SU-DHL-6 (cell line): ENCODE measurements at regions not wholly inside any gene's neighbourhood (a gene's known extent, or its start where the extent isn't known, plus 50 kb on each side); places are given as distances from the start of the nearest gene placed in this dataset.

Experiments used
- H2AFZ ChIP-seq: fragments of 200-600 bp; sonication (generic); 2 replicates; pipeline ENCODE4 v1.6.1; 2014; ENCODE audit warnings: low read depth, mild to moderate bottlenecking, moderate library complexity, mixed read lengths, antibody characterized with exemption, low read length; ENCODE audit not compliant: severe bottlenecking
- H3F3A ChIP-seq: fragments of 200-600 bp; shearing (Covaris generic); 2 replicates; pipeline ENCODE4 v1.6.0; 2016; ENCODE audit warnings: antibody characterized with exemption, mild to moderate bottlenecking; ENCODE audit not compliant: insufficient read depth
- H3K27ac ChIP-seq: fragments of 200-600 bp; sonication (generic); 2 replicates; pipeline ENCODE4 v1.5.1; 2016; ENCODE audit warnings: low read depth, mild to moderate bottlenecking, low read length, moderate library complexity, mixed read lengths
- H3K27me3 ChIP-seq: fragments of 200-600 bp; sonication (generic), shearing (Covaris generic); 2 replicates; pipeline ENCODE4 v1.6.0; 2014; ENCODE audit warnings: mild to moderate bottlenecking, low read length
- H3K36me3 ChIP-seq: fragments of 200-600 bp; sonication (generic); 2 replicates; pipeline ENCODE4 v1.6.1; 2014; ENCODE audit warnings: mild to moderate bottlenecking, low read length, mixed read lengths
- H3K4me2 ChIP-seq: fragments of 300-600, 200-600 bp; shearing (Covaris generic), sonication (generic); 2 replicates; pipeline ENCODE4 v1.6.0; 2014; ENCODE audit warnings: low read length, low read depth, mild to moderate bottlenecking; ENCODE audit not compliant: poor library complexity, severe bottlenecking
- H3K4me3 ChIP-seq: fragments of 200-600 bp; sonication (generic); 2 replicates; pipeline ENCODE4 v1.5.1; 2014; ENCODE audit warnings: antibody characterized with exemption, low read length, mild to moderate bottlenecking, mixed read lengths; ENCODE audit not compliant: insufficient read depth, poor library complexity, severe bottlenecking
- H3K79me2 ChIP-seq: fragments of 200-600 bp; sonication (generic); 2 replicates; pipeline ENCODE4 v1.6.1; 2014; ENCODE audit warnings: mild to moderate bottlenecking, low read length, moderate library complexity; ENCODE audit not compliant: insufficient read depth
- H3K9ac ChIP-seq: fragments of 200-600 bp; sonication (generic); 2 replicates; pipeline ENCODE4 v1.7.0; 2014; ENCODE audit warnings: mild to moderate bottlenecking, low read length
- H3K9me2 ChIP-seq: fragments of 200-600 bp; sonication (generic); replicated peaks from 2 replicates; pipeline ENCODE4 v1.6.1; 2014; ENCODE audit warnings: low read length; ENCODE audit not compliant: insufficient read depth
- H3K9me3 ChIP-seq: fragments of 200-600 bp; sonication (generic); 2 replicates; pipeline ENCODE4 v1.6.1; 2014; ENCODE audit warnings: low read length, mixed read lengths; ENCODE audit not compliant: insufficient read depth
- H4K20me1 ChIP-seq: fragments of 200-600 bp; sonication (generic); 2 replicates; pipeline ENCODE4 v1.6.1; 2014; ENCODE audit warnings: low read depth, mild to moderate bottlenecking, antibody characterized with exemption, low read length, moderate library complexity, mixed read lengths
- EZH2phosphoT487 ChIP-seq: fragments of 200-600 bp; sonication (generic), shearing (Covaris generic); conservative IDR thresholded peaks from 2 replicates; pipeline ENCODE4 v1.6.1; 2018; ENCODE audit warnings: mild to moderate bottlenecking, antibody characterized with exemption, low read length, moderate library complexity, mixed read lengths
- TF ChIP-seq, protein P1 (sequence below): fragments of 200-600 bp; sonication (generic); IDR thresholded peaks from one replicate; pipeline ENCODE4 v1.5.1; 2017; ENCODE audit warnings: antibody characterized with exemption, mild to moderate bottlenecking, low read length, moderate library complexity; ENCODE audit not compliant: insufficient read depth, poor library complexity, severe bottlenecking

DNA sequence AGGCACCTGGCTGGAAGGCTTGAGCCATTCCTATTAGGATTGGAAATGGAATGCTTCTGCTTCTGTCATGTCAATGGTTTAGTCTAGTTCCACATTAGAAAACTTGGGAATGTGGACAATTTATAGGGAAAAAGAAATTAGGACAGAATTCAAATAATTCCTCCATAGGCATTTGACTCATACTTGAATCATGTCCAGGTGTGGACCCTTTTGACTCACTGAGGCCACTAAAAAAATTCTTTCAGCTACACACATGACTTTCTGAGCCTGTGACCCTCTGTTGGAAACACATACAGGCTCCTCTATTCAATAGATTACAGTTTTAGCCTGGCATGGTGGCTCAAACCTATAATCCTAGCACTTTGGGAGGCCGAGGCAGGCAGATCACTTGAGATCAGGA, 100.5 kb downstream of the RASSF10 start:
- H3K9ac ChIP-seq: no peak overlapping the region
- no peaks in the 10 kb centered on the region for H3F3A ChIP-seq
- no peaks in the 10 kb centered on the region for H3K79me2 ChIP-seq
- H3K9me3 ChIP-seq: peaks cover 10% of the 10 kb centered on the region; the same call in 1 of the 2 replicates
- no peaks in the 10 kb centered on the region for H3K27me3 ChIP-seq
- no peaks in the 10 kb centered on the region for H3K9me2 ChIP-seq
- no peak overlapping the region for H3K4me2 ChIP-seq
- H4K20me1 ChIP-seq: no peaks in the 10 kb centered on the region
- no peak overlapping the region for H3K4me3 ChIP-seq
- H3K27ac ChIP-seq: no peak overlapping the region
- no peak overlapping the region for H2AFZ ChIP-seq
- no peak for TF ChIP-seq EZH2phosphoT487
- TF ChIP-seq, protein P1, sequence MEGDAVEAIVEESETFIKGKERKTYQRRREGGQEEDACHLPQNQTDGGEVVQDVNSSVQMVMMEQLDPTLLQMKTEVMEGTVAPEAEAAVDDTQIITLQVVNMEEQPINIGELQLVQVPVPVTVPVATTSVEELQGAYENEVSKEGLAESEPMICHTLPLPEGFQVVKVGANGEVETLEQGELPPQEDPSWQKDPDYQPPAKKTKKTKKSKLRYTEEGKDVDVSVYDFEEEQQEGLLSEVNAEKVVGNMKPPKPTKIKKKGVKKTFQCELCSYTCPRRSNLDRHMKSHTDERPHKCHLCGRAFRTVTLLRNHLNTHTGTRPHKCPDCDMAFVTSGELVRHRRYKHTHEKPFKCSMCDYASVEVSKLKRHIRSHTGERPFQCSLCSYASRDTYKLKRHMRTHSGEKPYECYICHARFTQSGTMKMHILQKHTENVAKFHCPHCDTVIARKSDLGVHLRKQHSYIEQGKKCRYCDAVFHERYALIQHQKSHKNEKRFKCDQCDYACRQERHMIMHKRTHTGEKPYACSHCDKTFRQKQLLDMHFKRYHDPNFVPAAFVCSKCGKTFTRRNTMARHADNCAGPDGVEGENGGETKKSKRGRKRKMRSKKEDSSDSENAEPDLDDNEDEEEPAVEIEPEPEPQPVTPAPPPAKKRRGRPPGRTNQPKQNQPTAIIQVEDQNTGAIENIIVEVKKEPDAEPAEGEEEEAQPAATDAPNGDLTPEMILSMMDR: no peak
- no peaks in the 10 kb centered on the region for H3K36me3 ChIP-seq

- TF ChIP-seq, protein P1: no peak
- no peak for TF ChIP-seq EZH2phosphoT487
- Histone ChIP-seq H3K4me2 (no peak overlapping the region), H3K27ac (no peak overlapping the region), H4K20me1 (no peaks in the 10 kb centered on the region), H3K27me3 (no peaks in the 10 kb centered on the region), H3K9me3 (peaks cover 10% of the 10 kb centered on the region; the same call in 1 of the 2 replicates), H3K4me3 (no peak overlapping the region), H3K79me2 (no peaks in the 10 kb centered on the region), H3K9ac (no peak overlapping the region), H3K9me2 (no peaks in the 10 kb centered on the region), H3F3A (no peaks in the 10 kb centered on the region), H3K36me3 (no peaks in the 10 kb centered on the region), H2AFZ (no peak overlapping the region)
These were observed 101.0 kb downstream of the RASSF10 start for GRCh38 chr11:13110145-13110544.

- Histone ChIP-seq H3K9me3 (peaks cover 10% of the 10 kb centered on the region; the same call in 1 of the 2 replicates), H2AFZ (no peak overlapping the region), H3K4me2 (no peak overlapping the region), H3K27me3 (no peaks in the 10 kb centered on the region), H3K36me3 (no peaks in the 10 kb centered on the region), H3F3A (no peaks in the 10 kb centered on the region), H3K9me2 (no peaks in the 10 kb centered on the region), H3K4me3 (no peak overlapping the region), H4K20me1 (no peaks in the 10 kb centered on the region), H3K9ac (no peak overlapping the region), H3K27ac (no peak overlapping the region), H3K79me2 (no peaks in the 10 kb centered on the region)
- TF ChIP-seq, protein P1: no peak
- TF ChIP-seq EZH2phosphoT487: no peak
These were observed 102.1 kb downstream of the RASSF10 start for GRCh38 chr11:13110929-13111812.
